Urinary bladder (tissue), 4 donors: ENCODE measurements at regions not wholly inside any gene's neighbourhood (a gene's known extent, or its start where the extent isn't known, plus 50 kb on each side); places are given as distances from the start of the nearest gene placed in this dataset. TPM values are rescaled to one million over a fixed set of nuclear protein-coding genes. Genes with fewer than 3 reads are reported as not detected.

Experiments
- DNase-seq: peaks from one replicate; pipeline ENCODE4 v3.0.0-alpha.2; 2015; ENCODE audit errors: extremely low spot score
- H3K27ac ChIP-seq: one replicate; pipeline ENCODE4 v1.5.1; 2013; ENCODE audit warnings: low read depth, mild to moderate bottlenecking, moderate library complexity
- H3K36me3 ChIP-seq: one replicate; pipeline ENCODE4 v1.6.1; 2013; ENCODE audit warnings: mild to moderate bottlenecking, moderate library complexity; ENCODE audit not compliant: insufficient read depth
- H3K4me1 ChIP-seq: one replicate; pipeline ENCODE4 v1.6.1; 2013; ENCODE audit warnings: mild to moderate bottlenecking, moderate library complexity; ENCODE audit not compliant: insufficient read depth
- H3K4me3 ChIP-seq: one replicate; pipeline ENCODE4 v1.5.1; 2013; ENCODE audit warnings: low read depth, low read length
- WGBS: extraction: QIAGEN DNeasy Blood & Tissue Kit; methylation state at CpG from one replicate; pipeline ENCODE4 v1.1.7; 2013; 5-methylcytosine and 5-hydroxymethylcytosine counted together
- small RNA-seq: library from RNA; depleted of rRNA; stranded (forward); fragments of <200 nt; gene quantifications from one replicate; pipeline ENCODE3, GENCODE V24; 2014
- donor health status: healthy with polysubstance abuse.
- donor health status: healthy.

GRCh38 chr2:15883684-15884083 lies 56.7 kb upstream of the MYCN start:
- no peaks in the 10 kb centered on the region for H3K4me1 ChIP-seq
- H3K27ac ChIP-seq: no peak overlapping the region
- no peak overlapping the region for H3K4me3 ChIP-seq
- H3K36me3 ChIP-seq: no peaks in the 10 kb centered on the region
- DNase-seq: no peak
- 75% methylated on average over 2 of the region's 2 CpGs for WGBS

GRCh38 chr2:15884790-15885189 lies 55.6 kb upstream of the MYCN start:
- H3K4me1 ChIP-seq: no peaks in the 10 kb centered on the region
- H3K4me3 ChIP-seq: no peak overlapping the region
- no peak overlapping the region for H3K27ac ChIP-seq
- no peaks in the 10 kb centered on the region for H3K36me3 ChIP-seq
- WGBS: 91% methylated on average over 2 of the region's 2 CpGs
- DNase-seq: no peak

- no peaks in the 10 kb centered on the region for H3K4me1 ChIP-seq
- WGBS: 50% methylated on average over 6 of the region's 6 CpGs
- H3K4me3 ChIP-seq: no peak overlapping the region
- DNase-seq: no peak
- H3K36me3 ChIP-seq: no peaks in the 10 kb centered on the region
- no peak overlapping the region for H3K27ac ChIP-seq
Observed at GRCh38 chr2:15886231-15886630, 54.1 kb upstream of the MYCN start.

GRCh38 chr2:15889442-15890123 lies 50.8 kb upstream of the MYCN start:
- Histone ChIP-seq H3K27ac (no peak overlapping the region), H3K4me1 (no peaks in the 10 kb centered on the region), H3K4me3 (no peak overlapping the region), H3K36me3 (no peaks in the 10 kb centered on the region)
- no peak for DNase-seq
- 49% methylated on average over 15 of the region's 15 CpGs for WGBS

GRCh38 chr2:15890124-15890754 lies 50.1 kb upstream of the MYCN start:
- no peaks in the 10 kb centered on the region for H3K4me1 ChIP-seq
- no peaks in the 10 kb centered on the region for H3K36me3 ChIP-seq
- no peak overlapping the region for H3K4me3 ChIP-seq
- DNase-seq: no peak
- no peak overlapping the region for H3K27ac ChIP-seq
- 64% methylated on average over 18 of the region's 18 CpGs for WGBS

Small RNAs in the stretch of these regions (small RNA-seq; reads per million reads assigned to genes)
- not detected for gene RNU5E-7P
